ENCODE measurements at regions not wholly inside any gene's neighbourhood (a gene's known extent, or its start where the extent isn't known, plus 50 kb on each side); places are given as distances from the start of the nearest gene placed in this dataset.

DNA sequence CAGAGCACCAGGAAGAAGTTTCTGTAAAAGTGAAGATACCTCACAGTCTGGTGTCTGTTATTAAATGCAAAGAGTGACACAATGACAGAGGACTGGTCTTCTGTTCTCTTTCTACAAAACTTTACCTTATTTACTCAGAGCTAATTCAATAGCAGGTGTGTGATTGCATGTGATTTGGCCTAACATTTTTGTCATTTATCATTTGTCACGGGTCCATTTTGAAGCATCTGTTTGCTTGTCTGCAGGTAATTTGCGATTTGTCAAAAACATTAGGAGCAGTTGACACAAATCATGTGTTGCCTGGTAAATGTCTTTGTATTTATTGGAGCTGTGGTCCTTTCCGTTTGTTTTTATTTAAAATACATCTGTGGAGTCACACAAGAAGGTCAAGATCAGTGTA, 1232.4 kb downstream of the STIM2 start:
- TF ChIP-seq, protein P1, sequence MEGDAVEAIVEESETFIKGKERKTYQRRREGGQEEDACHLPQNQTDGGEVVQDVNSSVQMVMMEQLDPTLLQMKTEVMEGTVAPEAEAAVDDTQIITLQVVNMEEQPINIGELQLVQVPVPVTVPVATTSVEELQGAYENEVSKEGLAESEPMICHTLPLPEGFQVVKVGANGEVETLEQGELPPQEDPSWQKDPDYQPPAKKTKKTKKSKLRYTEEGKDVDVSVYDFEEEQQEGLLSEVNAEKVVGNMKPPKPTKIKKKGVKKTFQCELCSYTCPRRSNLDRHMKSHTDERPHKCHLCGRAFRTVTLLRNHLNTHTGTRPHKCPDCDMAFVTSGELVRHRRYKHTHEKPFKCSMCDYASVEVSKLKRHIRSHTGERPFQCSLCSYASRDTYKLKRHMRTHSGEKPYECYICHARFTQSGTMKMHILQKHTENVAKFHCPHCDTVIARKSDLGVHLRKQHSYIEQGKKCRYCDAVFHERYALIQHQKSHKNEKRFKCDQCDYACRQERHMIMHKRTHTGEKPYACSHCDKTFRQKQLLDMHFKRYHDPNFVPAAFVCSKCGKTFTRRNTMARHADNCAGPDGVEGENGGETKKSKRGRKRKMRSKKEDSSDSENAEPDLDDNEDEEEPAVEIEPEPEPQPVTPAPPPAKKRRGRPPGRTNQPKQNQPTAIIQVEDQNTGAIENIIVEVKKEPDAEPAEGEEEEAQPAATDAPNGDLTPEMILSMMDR (IDR thresholded peaks at IDR 0.05) = no peak
- TF ChIP-seq POLR2A (IDR thresholded peaks at IDR 0.05) = no peak
